Calu3 (cell line): ENCODE measurements at regions not wholly inside any gene's neighbourhood (a gene's known extent, or its start where the extent isn't known, plus 50 kb on each side); places are given as distances from the start of the nearest gene placed in this dataset.
"Not testable (repeated sequence)": the region's sequence is repeated elsewhere in the genome, so short reads cannot be mapped to it uniquely, and the experiment has no call there.

Source experiments
- BruUV-seq: library from RNA; stranded (reverse); fragments of 400-500 nt; replicated peaks from 2 replicates; lab custom pipeline; 2021; lab: Mats Ljungman, UMichigan
- CTCF ChIA-PET: fragments of 300-600 bp; sonication (Branson Sonifier 250); formaldehyde crosslinking; loops from one replicate; lab custom pipeline; 2022; ENCODE audit warnings: antibody characterized with exemption; lab: Charles Lee
- DNase-seq: peaks from one replicate; pipeline ENCODE4 v3.0.0; 2022
- H3K27ac Mint-ChIP-seq: one replicate; pipeline ENCODE4 v1.8.0; 2022; ENCODE audit warnings: mixed read lengths; ENCODE audit not compliant: unreplicated experiment
- H3K27me3 Mint-ChIP-seq: one replicate; pipeline ENCODE4 v1.8.0; 2022; ENCODE audit warnings: mixed read lengths; ENCODE audit not compliant: unreplicated experiment
- H3K36me3 Mint-ChIP-seq: one replicate; pipeline ENCODE4 v1.8.0; 2022; ENCODE audit warnings: mild to moderate bottlenecking, moderate library complexity, mixed read lengths; ENCODE audit not compliant: insufficient read depth, unreplicated experiment
- H3K4me1 Mint-ChIP-seq: one replicate; pipeline ENCODE4 v1.8.0; 2022; ENCODE audit warnings: mild to moderate bottlenecking, low read depth, mixed read lengths; ENCODE audit not compliant: unreplicated experiment
- H3K4me3 Mint-ChIP-seq: one replicate; pipeline ENCODE4 v1.8.0; 2022; ENCODE audit warnings: mild to moderate bottlenecking, low read depth, moderate library complexity, mixed read lengths; ENCODE audit not compliant: unreplicated experiment
- H3K9me3 Mint-ChIP-seq: one replicate; pipeline ENCODE4 v1.8.0; 2022; ENCODE audit warnings: low read depth, mixed read lengths; ENCODE audit not compliant: unreplicated experiment
- intact Hi-C: fragments of 100-400 bp; cut with micrococcal nuclease; formaldehyde crosslinking; loops from one replicate; pipeline ENCODE4 v1.10.0; 2022; ENCODE audit not compliant: unreplicated experiment
- TF ChIP-seq, protein P1 (sequence below): fragments of 200-600 bp; IDR thresholded peaks from one replicate; pipeline ENCODE4 v1.8.0; 2022; ENCODE audit warnings: antibody characterized with exemption; ENCODE audit not compliant: unreplicated experiment

DNA sequence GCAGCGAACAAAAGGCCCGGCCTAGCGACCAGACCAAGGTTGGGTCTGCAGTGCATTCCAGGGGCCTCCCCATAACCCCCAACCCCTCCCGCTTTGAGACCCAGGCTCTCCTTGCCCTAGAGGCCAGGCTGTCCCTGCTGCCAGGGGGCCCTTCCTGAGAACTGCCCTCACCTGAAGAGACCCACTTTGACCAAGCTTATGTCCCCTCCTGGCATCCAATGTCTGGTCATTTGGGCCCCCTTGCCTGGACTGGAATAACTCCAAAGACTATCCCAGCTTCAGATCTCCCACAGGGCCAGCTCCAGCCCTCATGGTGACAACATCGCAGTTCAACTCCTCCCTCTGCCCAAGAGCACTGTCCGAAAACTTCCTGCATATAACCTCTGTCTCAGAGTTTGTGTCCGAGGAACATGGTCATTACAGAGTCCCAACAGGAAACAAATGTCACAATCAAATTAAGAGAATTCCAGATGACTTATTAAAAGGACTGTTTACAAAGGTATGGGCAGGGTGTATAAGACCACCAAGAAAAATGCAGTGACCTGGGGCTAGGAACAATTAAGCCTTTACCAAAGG, 125.0 kb downstream of the BANF2 start:
- Mint-ChIP-seq H3K27me3 (no peaks in the 10 kb centered on the region), H3K36me3 (no peaks in the 10 kb centered on the region), H3K4me3 (no peak overlapping the region), H3K9me3 (no peaks in the 10 kb centered on the region), H3K4me1 (peaks cover 20% of the 10 kb centered on the region), H3K27ac (no peak overlapping the region)
- TF ChIP-seq, protein P1, sequence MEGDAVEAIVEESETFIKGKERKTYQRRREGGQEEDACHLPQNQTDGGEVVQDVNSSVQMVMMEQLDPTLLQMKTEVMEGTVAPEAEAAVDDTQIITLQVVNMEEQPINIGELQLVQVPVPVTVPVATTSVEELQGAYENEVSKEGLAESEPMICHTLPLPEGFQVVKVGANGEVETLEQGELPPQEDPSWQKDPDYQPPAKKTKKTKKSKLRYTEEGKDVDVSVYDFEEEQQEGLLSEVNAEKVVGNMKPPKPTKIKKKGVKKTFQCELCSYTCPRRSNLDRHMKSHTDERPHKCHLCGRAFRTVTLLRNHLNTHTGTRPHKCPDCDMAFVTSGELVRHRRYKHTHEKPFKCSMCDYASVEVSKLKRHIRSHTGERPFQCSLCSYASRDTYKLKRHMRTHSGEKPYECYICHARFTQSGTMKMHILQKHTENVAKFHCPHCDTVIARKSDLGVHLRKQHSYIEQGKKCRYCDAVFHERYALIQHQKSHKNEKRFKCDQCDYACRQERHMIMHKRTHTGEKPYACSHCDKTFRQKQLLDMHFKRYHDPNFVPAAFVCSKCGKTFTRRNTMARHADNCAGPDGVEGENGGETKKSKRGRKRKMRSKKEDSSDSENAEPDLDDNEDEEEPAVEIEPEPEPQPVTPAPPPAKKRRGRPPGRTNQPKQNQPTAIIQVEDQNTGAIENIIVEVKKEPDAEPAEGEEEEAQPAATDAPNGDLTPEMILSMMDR, result no peak
- CTCF ChIA-PET, result no interaction called here
- intact Hi-C loops, result no loop called here
- no TSS peak for BruUV-seq
- no peak for DNase-seq

DNA sequence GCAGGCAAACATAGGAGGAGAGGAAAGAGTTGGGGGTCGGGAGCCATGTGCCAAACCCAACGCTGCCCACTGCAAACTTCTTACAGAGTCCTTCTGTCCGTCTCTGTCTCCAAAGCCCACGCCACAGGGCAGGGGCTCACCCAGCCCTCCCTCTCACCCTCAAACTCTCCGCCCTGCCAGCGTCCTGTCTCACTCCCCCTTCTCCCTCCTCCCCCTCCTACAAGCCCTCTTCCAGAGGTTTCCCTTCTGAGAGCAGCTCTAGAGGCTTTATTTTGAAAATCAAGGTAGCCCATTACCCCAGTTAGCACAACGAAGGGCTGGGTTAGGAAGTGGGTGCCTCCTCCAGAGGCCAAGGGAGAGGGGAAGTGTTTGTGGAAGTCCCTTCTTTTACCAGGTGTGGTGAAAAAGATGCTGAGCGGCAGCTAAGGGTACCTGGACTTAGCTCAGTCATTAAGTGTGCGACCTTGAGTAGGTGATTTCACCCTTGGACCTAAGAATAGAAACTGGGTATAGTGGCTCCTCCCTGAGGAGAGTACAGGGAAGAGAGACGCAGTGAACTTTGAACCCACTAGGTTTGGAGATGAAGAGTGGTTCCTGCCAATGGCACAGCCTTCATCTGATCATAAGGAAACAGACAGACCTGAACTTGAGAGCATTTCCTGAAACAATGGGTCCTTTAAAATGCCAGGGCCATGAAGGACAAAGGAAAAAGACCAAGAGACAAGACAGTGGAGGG, 123.8 kb downstream of the BANF2 start:
- no peak for DNase-seq

DNA sequence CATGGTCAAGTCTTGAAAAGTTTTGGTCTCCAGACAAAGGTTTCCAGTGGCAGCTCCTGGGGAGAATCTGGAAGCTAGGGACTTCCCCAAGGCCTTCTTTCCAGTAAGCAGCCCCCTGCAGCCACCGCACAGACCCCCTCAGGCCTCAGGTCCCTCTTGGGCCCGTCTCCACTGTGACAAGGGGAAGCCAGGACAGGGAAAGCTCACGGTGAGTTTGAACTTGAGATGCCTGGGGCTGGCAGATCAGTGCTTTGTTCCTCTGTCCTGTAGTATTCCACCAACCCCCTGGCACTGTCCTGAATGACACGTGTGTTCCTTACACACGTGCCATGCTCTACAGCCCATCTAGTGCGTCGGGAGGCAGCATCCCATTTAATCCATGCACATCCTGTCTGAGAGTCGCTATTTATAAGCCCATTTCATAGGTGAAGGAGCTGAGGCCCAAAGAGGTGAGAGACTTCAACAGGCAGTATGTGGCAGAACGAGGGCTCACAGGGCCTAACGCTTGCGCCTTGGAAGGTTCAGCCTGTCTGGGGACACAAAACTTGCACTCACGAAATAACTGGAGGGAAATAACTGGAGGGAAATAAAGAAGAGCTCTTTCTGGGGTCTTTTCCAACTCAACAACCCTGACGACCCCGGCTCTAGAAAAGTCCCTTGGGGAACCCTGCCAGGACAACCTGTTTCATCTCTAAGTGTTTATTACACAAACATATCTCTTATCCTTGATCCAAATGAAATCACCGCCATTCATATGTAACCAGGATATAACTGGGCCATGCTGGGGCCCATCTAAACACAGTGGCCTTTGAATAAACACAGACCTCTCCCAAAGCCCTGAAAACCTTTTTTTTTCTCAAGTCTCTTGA, 123.0 kb downstream of the BANF2 start:
- Mint-ChIP-seq H3K36me3 (no peaks in the 10 kb centered on the region), H3K27ac (no peak overlapping the region), H3K4me3 (no peak overlapping the region), H3K9me3 (no peaks in the 10 kb centered on the region), H3K4me1 (peaks cover 20% of the 10 kb centered on the region), H3K27me3 (no peaks in the 10 kb centered on the region)
- CTCF ChIA-PET, result interaction anchor here (0.6 kb wide), 1 partner anchor 82 kb away, joined by 4 read pairs; no protein-coding TSS in a partner anchor
- intact Hi-C loops, result no loop called here
- BruUV-seq, result no TSS peak
- no peak for DNase-seq
- TF ChIP-seq, protein P1, result no peak

More for the DNA sequence above, 123.8 kb downstream of the BANF2 start:
- no TSS peak for BruUV-seq
- H3K36me3 Mint-ChIP-seq, result no peaks in the 10 kb centered on the region
- peaks cover 20% of the 10 kb centered on the region for H3K4me1 Mint-ChIP-seq
- H3K9me3 Mint-ChIP-seq, result no peaks in the 10 kb centered on the region
- no peaks in the 10 kb centered on the region for H3K27me3 Mint-ChIP-seq
- CTCF ChIA-PET, result no interaction called here
- H3K27ac Mint-ChIP-seq, result no peak overlapping the region
- H3K4me3 Mint-ChIP-seq, result no peak overlapping the region
- TF ChIP-seq, protein P1, result no peak
- intact Hi-C loops, result no loop called here

DNA sequence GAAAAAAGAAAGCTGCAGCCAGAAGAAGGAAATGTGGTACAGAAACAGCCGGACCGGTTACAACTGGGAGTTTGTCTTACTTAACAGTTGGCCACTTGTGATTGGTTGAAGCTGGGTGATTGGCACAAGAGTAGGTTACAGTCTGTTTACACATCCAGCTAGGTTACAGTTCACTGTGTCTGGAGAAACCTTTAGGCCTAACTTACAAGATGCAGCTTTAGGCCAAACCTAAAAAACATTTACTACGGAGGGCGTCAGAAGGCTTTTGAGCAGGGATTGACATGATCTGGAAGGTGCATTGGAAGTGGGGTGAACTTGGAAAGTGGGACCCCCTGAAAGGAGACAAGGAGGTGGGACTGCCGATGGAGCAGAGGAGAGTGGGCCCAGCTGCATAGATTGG, 122.3 kb downstream of the BANF2 start:
- peak; percentile 6 for DNase-seq
- Mint-ChIP-seq H3K4me1 (peaks cover 20% of the 10 kb centered on the region), H3K36me3 (no peaks in the 10 kb centered on the region), H3K27ac (no peak overlapping the region), H3K4me3 (no peak overlapping the region), H3K9me3 (no peaks in the 10 kb centered on the region), H3K27me3 (no peaks in the 10 kb centered on the region)
- no TSS peak for BruUV-seq
- intact Hi-C loops, result no loop called here
- TF ChIP-seq, protein P1, result no peak
- CTCF ChIA-PET, result interaction anchor here (0.6 kb wide), 1 partner anchor 82 kb away, joined by 4 read pairs; no protein-coding TSS in a partner anchor

DNA sequence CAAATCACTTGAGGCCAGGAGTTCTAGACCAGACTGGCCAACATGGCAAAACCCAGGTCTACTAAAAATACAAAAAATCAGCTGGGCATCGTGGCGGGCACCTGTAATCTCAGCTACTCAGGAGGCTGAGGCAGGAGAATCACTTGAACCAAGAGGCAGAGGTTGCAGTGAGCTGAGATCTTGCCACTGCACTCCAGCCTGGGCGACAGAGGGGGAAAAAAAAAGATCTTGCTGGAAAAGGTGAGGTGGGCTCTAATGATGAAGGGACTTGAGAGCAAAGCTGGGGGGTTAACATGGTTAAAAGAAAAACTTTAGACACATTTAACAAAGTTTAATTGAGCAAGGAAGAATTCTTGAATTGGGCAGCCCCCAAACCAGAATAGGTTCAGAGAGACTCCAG, 121.8 kb downstream of the BANF2 start:
- H3K4me3 Mint-ChIP-seq, H3K9me3 Mint-ChIP-seq, BruUV-seq, CTCF ChIA-PET, intact Hi-C loops, H3K27me3 Mint-ChIP-seq, H3K27ac Mint-ChIP-seq, H3K36me3 Mint-ChIP-seq, DNase-seq: not testable (repeated sequence)
- peaks cover 20% of the 10 kb centered on the region for H3K4me1 Mint-ChIP-seq
